Fibroblast of villous mesenchyme (primary cell): ENCODE measurements at regions not wholly inside any gene's neighbourhood (a gene's known extent, or its start where the extent isn't known, plus 50 kb on each side); places are given as distances from the start of the nearest gene placed in this dataset.

Experiments
- DNase-seq: peaks from one replicate; pipeline ENCODE4 v3.0.0-alpha.2; 2010; ENCODE audit warnings: low read depth
- H3K4me3 ChIP-seq: 2 replicates; pipeline ENCODE4 v1.5.1; 2011; ENCODE audit warnings: low read depth, mild to moderate bottlenecking, low read length
- CTCF ChIP-seq: IDR thresholded peaks from 2 replicates; pipeline ENCODE4 v1.5.1; 2012; ENCODE audit warnings: low read depth, mild to moderate bottlenecking, low read length; ENCODE audit not compliant: insufficient read depth

GRCh38 chr17:45676695-45677094, 107.4 kb upstream of the CRHR1 start:
- no peak for DNase-seq
- no peak for TF ChIP-seq CTCF
- H3K4me3 ChIP-seq, result no peak overlapping the region

- TF ChIP-seq CTCF, result no peak
- H3K4me3 ChIP-seq, result no peak overlapping the region
- DNase-seq, result no peak
These were observed 106.3 kb upstream of the CRHR1 start for GRCh38 chr17:45677770-45678169.

GRCh38 chr17:45679426-45679825, 104.7 kb upstream of the CRHR1 start:
- no peak for DNase-seq
- H3K4me3 ChIP-seq, result no peak overlapping the region

GRCh38 chr17:45680360-45680759, 103.8 kb upstream of the CRHR1 start:
- no peak for TF ChIP-seq CTCF
- DNase-seq, result no peak
- no peak overlapping the region for H3K4me3 ChIP-seq

More at GRCh38 chr17:45679426-45679825, 104.7 kb upstream of the CRHR1 start:
- no peak for TF ChIP-seq CTCF

GRCh38 chr17:45681706-45682105, 102.4 kb upstream of the CRHR1 start:
- TF ChIP-seq CTCF, result no peak
- H3K4me3 ChIP-seq, result no peak overlapping the region
- DNase-seq, result no peak

- H3K4me3 ChIP-seq, result no peak overlapping the region
- TF ChIP-seq CTCF, result no peak
- no peak for DNase-seq
These were observed 97.9 kb upstream of the CRHR1 start for GRCh38 chr17:45686250-45686649.

GRCh38 chr17:45687594-45687993, 96.5 kb upstream of the CRHR1 start:
- no peak for TF ChIP-seq CTCF
- H3K4me3 ChIP-seq, result no peak overlapping the region
- DNase-seq, result no peak
